Umbilical cord (tissue), 1 donor: ENCODE measurements at regions not wholly inside any gene's neighbourhood (a gene's known extent, or its start where the extent isn't known, plus 50 kb on each side); places are given as distances from the start of the nearest gene placed in this dataset.
A peak's percentile ranks its signal among the peaks of the same experiment; 100 is the strongest.
"Not testable (repeated sequence)": the region's sequence is repeated elsewhere in the genome, so short reads cannot be mapped to it uniquely, and the experiment has no call there.

Source experiments
- DNase-seq: peaks from one replicate; pipeline ENCODE4 v3.0.0-alpha.2; 2015; ENCODE audit warnings: low spot score

GRCh38 chr12:18794000-18794399, 56.1 kb downstream of the CAPZA3 start:
- DNase-seq, result no peak

DNA sequence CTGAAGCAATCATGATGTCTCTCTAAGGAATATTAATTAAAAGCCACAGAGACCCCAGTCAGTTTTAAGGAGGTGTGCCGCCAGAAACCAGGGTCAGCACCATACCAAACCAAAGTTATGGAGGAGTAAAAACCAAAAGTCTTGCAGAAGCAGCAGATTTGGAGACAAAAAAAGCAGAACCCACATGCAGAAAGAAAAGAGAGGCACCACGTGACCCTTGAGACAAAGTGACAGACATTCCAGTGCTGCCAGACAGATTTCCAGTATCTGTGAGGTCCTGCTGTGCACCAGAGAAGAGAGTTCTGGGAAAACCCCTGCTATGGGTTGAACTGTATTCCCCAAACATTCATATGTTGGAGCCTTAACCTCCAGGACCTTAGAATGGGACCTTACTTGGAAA, 59.7 kb downstream of the CAPZA3 start:
- DNase-seq, result no peak

- DNase-seq, result peak; percentile 85
Measured at GRCh38 chr12:18798535-18799361, 60.8 kb downstream of the CAPZA3 start.

- DNase-seq, result peak; percentile 27
Measured at GRCh38 chr12:18799561-18799960, 61.6 kb downstream of the CAPZA3 start.

GRCh38 chr12:18805516-18806248, 67.8 kb downstream of the CAPZA3 start:
- DNase-seq, result no peak

DNA sequence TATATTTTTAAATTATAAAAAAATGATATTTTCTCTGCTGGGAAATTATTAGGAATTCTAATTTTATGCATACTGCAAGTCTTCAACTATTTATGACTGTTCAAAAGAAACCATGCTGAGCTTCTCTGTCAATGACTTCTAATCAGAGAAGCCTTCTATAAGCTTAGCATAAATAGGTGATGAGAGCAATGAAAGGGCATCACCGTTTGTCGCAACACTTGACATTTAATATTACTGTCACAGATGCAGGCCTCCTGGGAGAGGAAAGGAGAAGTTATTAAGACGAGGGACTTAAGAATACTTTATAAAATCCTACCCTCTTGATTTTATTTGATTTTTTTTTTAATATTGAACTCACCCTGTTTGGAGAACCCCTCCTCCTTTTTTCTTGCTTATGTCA, 69.8 kb downstream of the CAPZA3 start:
- no peak for DNase-seq

GRCh38 chr12:18808221-18808620, 70.3 kb downstream of the CAPZA3 start:
- DNase-seq, result no peak

- peak; percentile 34 for DNase-seq
Measured at GRCh38 chr12:18810537-18811253, 72.8 kb downstream of the CAPZA3 start.

GRCh38 chr12:18811273-18811672, 73.4 kb downstream of the CAPZA3 start:
- no peak for DNase-seq

DNA sequence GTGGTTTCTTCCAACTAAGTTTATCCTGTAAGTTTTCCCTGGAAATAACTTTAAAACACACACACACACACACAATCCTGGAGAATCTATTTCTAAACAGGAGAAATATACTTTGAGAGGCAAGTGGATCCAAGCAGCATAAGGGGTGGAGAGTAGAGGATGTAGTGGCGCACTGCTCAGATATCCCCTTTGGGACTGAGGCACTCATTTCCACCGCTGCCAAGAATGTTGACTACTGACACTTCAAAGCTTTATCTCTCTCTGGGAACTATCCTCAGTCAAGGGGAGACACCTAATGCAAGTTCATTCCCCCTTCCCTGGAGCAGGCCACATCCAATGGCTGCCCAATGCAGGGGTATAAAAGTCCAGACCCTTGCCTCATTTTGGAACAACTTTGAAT, 75.8 kb downstream of the CAPZA3 start:
- peak; percentile 20 for DNase-seq

- DNase-seq, result no peak
Measured at GRCh38 chr12:18818579-18819268, 80.8 kb downstream of the CAPZA3 start.

- no peak for DNase-seq
Measured at GRCh38 chr12:18819484-18819883, 81.6 kb downstream of the CAPZA3 start.

- no peak for DNase-seq
Measured at GRCh38 chr12:18823461-18823860, 85.5 kb downstream of the CAPZA3 start.

- DNase-seq, result no peak
Measured at GRCh38 chr12:18824287-18824686, 86.4 kb downstream of the CAPZA3 start.

GRCh38 chr12:18825138-18825537, 87.2 kb downstream of the CAPZA3 start:
- DNase-seq, result no peak

GRCh38 chr12:18827913-18828312, 90.0 kb downstream of the CAPZA3 start:
- DNase-seq, result no peak

DNA sequence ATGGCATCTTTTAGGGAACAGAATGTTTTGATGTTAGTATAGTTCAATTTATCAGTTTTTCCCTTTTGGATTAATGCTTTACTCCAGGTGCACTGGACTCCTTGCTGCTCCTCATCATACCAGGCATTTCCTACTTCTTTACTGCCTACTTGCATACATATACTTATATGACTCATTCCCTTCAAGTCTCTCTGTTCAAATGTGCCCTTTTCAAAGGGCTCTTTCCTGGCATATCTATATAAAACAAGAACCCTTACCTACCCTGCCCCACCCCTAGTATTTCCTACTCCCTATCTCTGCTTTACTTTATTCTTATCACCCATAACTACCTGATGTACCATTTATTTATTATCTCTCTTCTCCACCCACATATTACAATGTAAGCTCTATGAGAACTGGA, 90.6 kb downstream of the CAPZA3 start:
- DNase-seq, result no peak

DNA sequence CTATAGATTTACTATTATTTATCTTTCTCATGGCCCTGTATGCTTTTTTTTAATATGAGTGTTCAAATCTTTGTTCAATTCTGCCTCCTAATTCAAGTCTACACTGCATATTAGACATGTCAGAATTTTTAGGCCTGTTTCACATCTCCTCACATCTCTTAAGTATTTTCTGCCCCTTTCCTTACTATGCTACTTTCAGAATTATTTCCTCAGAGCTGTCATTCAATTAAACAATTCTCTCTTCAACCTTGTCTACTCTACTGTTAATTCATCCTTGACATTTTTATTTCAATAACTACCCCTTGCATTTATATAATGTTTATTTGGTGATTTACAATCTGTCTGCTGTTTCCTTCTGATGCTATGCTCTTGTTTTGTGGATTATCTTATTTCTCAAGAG, 91.1 kb downstream of the CAPZA3 start:
- no peak for DNase-seq

- DNase-seq, result not testable (repeated sequence)
Measured at GRCh38 chr12:18832932-18833331, 95.0 kb downstream of the CAPZA3 start.

GRCh38 chr12:18837025-18837424, 99.1 kb downstream of the CAPZA3 start:
- DNase-seq, result peak; percentile 17

DNA sequence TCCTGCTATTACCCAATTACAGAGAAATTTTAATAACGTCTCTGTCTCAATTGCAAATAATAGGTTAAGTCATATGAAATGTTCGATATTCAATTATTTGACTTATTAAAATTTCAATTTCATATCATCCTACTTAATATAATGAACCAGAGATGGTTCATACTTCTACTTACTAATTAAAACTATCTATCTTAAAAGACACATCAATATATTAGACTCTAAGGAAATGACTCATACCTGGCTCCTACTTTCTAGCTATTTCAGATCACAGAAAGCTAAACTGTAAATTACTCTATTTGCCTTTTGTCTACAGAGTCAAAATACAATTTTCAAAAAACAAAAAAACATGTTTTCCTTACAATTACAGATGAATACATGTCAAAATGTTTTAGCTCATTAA, 99.6 kb downstream of the CAPZA3 start:
- no peak for DNase-seq

GRCh38 chr12:18840997-18841396, 103.1 kb downstream of the CAPZA3 start:
- DNase-seq, result not testable (repeated sequence)
